ENCODE measurements at regions not wholly inside any gene's neighbourhood (a gene's known extent, or its start where the extent isn't known, plus 50 kb on each side); places are given as distances from the start of the nearest gene placed in this dataset.
A peak's percentile ranks its signal among the peaks of the same experiment; 100 is the strongest.

- H3K27me3 ChIP-seq (ENCODE audit: control insufficient read depth, insufficient read depth, low read length): no peaks in the 10 kb centered on the region
- no peaks in the 10 kb centered on the region for H3K9me3 ChIP-seq (ENCODE audit: control insufficient read depth, insufficient read depth, low read length)
- no peak overlapping the region for H3K4me3 ChIP-seq (ENCODE audit: low read length)
- H3K27ac ChIP-seq (ENCODE audit: low read length): no peak overlapping the region
- no peaks in the 10 kb centered on the region for H3K4me1 ChIP-seq (ENCODE audit: control insufficient read depth, insufficient read depth, low read length)
- H3K36me3 ChIP-seq (ENCODE audit: control insufficient read depth, insufficient read depth, low read length): no peaks in the 10 kb centered on the region
- DNase-seq (ENCODE audit: low read depth, low spot score): no peak
These were observed 372.0 kb upstream of the KCNN2 start for GRCh38 chr5:113989913-113990305.

DNA sequence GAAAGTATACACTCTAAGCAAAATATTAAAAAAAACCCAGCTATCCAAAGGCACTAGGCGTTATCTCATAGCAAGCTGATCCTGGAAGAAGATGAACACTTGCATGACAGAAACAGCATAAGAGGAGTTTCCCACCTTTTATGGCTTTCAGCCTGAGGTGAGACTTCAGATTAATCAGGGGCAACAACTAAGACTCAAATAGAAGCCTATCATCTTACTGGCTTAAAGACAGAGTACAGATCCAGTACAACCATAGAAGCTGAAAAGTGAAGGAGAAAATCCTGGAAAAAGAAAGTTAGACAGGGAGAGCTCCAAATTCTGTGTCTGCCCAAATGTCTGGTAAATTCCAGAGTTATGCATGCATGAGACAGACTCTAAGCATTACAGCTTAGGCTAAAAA is 360.8 kb upstream of the KCNN2 start:
- no peak overlapping the region for H3K27ac ChIP-seq (ENCODE audit: low read length)
- WGBS (ENCODE audit: insufficient coverage, insufficient read length): no CpG with 5 or more reads among the region's 1 CpG
- DNase-seq (ENCODE audit: low read depth, low spot score): no peak
- no peak overlapping the region for H3K4me3 ChIP-seq (ENCODE audit: low read length)
- H3K27me3 ChIP-seq (ENCODE audit: control insufficient read depth, insufficient read depth, low read length): no peaks in the 10 kb centered on the region
- H3K4me1 ChIP-seq (ENCODE audit: control insufficient read depth, insufficient read depth, low read length): no peaks in the 10 kb centered on the region
- H3K9me3 ChIP-seq (ENCODE audit: control insufficient read depth, insufficient read depth, low read length): no peaks in the 10 kb centered on the region
- H3K36me3 ChIP-seq (ENCODE audit: control insufficient read depth, insufficient read depth, low read length): no peaks in the 10 kb centered on the region

GRCh38 chr5:114006582-114006981 is 355.3 kb upstream of the KCNN2 start:
- no peak for DNase-seq (ENCODE audit: low read depth, low spot score)
- Histone ChIP-seq H3K27ac (ENCODE audit: low read length) (no peak overlapping the region), H3K9me3 (ENCODE audit: control insufficient read depth, insufficient read depth, low read length) (no peaks in the 10 kb centered on the region), H3K27me3 (ENCODE audit: control insufficient read depth, insufficient read depth, low read length) (no peaks in the 10 kb centered on the region), H3K36me3 (ENCODE audit: control insufficient read depth, insufficient read depth, low read length) (no peaks in the 10 kb centered on the region), H3K4me1 (ENCODE audit: control insufficient read depth, insufficient read depth, low read length) (no peaks in the 10 kb centered on the region), H3K4me3 (ENCODE audit: low read length) (no peak overlapping the region)
- WGBS (ENCODE audit: insufficient coverage, insufficient read length): no CpG with 5 or more reads among the region's 2 CpGs

DNA sequence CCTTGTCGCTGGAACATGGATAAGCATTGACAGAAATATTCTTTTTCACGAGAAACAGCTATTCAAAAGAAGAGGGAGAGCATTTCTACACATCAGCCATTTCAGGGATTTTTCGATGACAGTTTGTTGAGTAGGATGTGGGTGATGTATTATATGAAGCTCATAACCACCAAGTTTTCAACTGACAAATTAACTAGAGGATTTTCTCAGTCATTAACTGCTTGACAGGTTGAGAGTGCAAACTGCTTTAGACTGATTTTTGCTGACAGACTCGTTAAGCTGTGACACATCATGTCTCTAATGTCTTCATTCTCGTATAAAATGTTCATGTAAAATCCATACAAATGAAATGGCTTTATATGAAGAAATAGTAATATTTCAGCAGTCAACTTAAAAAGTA is 354.2 kb upstream of the KCNN2 start:
- H3K4me3 ChIP-seq (ENCODE audit: low read length): no peak overlapping the region
- no peaks in the 10 kb centered on the region for H3K36me3 ChIP-seq (ENCODE audit: control insufficient read depth, insufficient read depth, low read length)
- no peak overlapping the region for H3K27ac ChIP-seq (ENCODE audit: low read length)
- no peaks in the 10 kb centered on the region for H3K9me3 ChIP-seq (ENCODE audit: control insufficient read depth, insufficient read depth, low read length)
- no CpG with 5 or more reads among the region's 5 CpGs for WGBS (ENCODE audit: insufficient coverage, insufficient read length)
- no peaks in the 10 kb centered on the region for H3K27me3 ChIP-seq (ENCODE audit: control insufficient read depth, insufficient read depth, low read length)
- H3K4me1 ChIP-seq (ENCODE audit: control insufficient read depth, insufficient read depth, low read length): no peaks in the 10 kb centered on the region
- DNase-seq (ENCODE audit: low read depth, low spot score): no peak

DNA sequence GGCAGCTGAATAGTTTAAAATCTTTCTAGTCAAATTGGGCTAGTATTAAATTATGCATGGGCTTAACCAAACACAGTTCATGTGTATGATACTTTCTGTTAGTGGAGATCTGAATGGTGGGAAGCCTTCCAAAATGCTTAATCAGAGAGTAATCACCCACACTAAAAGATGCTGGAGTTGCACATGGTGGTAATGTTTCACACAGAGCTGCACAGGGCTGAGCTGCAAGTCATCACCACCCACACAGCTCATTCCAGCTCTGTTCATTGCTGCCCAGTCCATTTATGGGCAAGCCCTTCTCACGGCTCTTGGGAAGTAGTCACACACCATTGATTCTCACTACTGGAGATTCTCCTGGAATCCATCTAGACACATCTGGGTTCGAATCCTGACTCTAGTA is 351.5 kb upstream of the KCNN2 start:
- no peak for DNase-seq (ENCODE audit: low read depth, low spot score)
- no CpG with 5 or more reads among the region's 2 CpGs for WGBS (ENCODE audit: insufficient coverage, insufficient read length)
- Histone ChIP-seq H3K9me3 (ENCODE audit: control insufficient read depth, insufficient read depth, low read length) (no peaks in the 10 kb centered on the region), H3K36me3 (ENCODE audit: control insufficient read depth, insufficient read depth, low read length) (no peaks in the 10 kb centered on the region), H3K27me3 (ENCODE audit: control insufficient read depth, insufficient read depth, low read length) (no peaks in the 10 kb centered on the region), H3K4me3 (ENCODE audit: low read length) (no peak overlapping the region), H3K27ac (ENCODE audit: low read length) (no peak overlapping the region), H3K4me1 (ENCODE audit: control insufficient read depth, insufficient read depth, low read length) (no peaks in the 10 kb centered on the region)

- H3K4me1 ChIP-seq (ENCODE audit: control insufficient read depth, insufficient read depth, low read length): no peaks in the 10 kb centered on the region
- no peaks in the 10 kb centered on the region for H3K36me3 ChIP-seq (ENCODE audit: control insufficient read depth, insufficient read depth, low read length)
- H3K27ac ChIP-seq (ENCODE audit: low read length): no peak overlapping the region
- no peaks in the 10 kb centered on the region for H3K27me3 ChIP-seq (ENCODE audit: control insufficient read depth, insufficient read depth, low read length)
- H3K9me3 ChIP-seq (ENCODE audit: control insufficient read depth, insufficient read depth, low read length): no peaks in the 10 kb centered on the region
- peak; percentile 7 for DNase-seq (ENCODE audit: low read depth, low spot score)
- no CpG with 5 or more reads among the region's 4 CpGs for WGBS (ENCODE audit: insufficient coverage, insufficient read length)
- no peak overlapping the region for H3K4me3 ChIP-seq (ENCODE audit: low read length)
These were observed 343.7 kb upstream of the KCNN2 start for GRCh38 chr5:114018186-114018585.

DNA sequence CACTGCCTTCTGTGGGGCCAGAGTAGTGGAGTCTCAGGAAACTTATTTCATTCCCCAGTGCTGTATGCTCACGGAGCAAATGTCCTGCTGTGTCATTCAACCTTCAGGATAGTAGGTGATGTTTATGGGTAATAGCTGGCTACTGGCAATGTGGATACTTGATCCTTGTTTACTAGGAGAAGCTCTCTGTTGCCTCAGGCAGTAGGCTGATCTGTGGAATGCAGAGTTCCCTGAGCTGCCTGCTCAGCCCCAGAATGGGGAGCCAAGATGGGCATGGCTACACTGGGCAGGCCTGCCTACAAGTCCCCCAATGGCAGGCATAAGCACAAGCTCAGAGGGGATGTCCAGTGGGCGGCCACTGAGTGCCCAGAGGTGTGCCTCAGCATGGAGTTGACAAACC is 323.1 kb upstream of the KCNN2 start:
- H3K27me3 ChIP-seq (ENCODE audit: control insufficient read depth, insufficient read depth, low read length): no peaks in the 10 kb centered on the region
- WGBS (ENCODE audit: insufficient coverage, insufficient read length): no CpG with 5 or more reads among the region's 2 CpGs
- no peaks in the 10 kb centered on the region for H3K4me1 ChIP-seq (ENCODE audit: control insufficient read depth, insufficient read depth, low read length)
- H3K4me3 ChIP-seq (ENCODE audit: low read length): no peak overlapping the region
- no peak overlapping the region for H3K27ac ChIP-seq (ENCODE audit: low read length)
- no peak for DNase-seq (ENCODE audit: low read depth, low spot score)
- H3K36me3 ChIP-seq (ENCODE audit: control insufficient read depth, insufficient read depth, low read length): no peaks in the 10 kb centered on the region
- H3K9me3 ChIP-seq (ENCODE audit: control insufficient read depth, insufficient read depth, low read length): no peaks in the 10 kb centered on the region

DNA sequence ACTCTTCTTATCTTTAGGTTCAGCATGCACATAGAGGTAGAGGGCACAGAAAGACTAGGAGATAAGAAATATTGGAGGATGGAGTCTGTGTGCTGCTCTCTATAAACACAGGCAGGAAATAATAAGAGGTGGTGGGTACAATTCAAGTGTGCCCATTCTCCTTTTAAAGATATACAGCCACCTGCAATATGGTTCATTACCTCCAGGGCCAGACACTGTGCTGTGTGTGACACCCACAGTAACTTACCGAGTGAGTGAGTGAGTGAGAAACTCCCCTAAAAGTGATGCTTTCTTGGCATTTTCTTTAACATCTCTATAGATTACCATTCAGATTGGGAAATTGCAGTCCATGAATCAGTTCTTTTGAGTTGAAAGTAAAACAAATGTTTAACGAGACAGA is 311.8 kb upstream of the KCNN2 start:
- no peak overlapping the region for H3K27ac ChIP-seq (ENCODE audit: low read length)
- WGBS (ENCODE audit: insufficient coverage, insufficient read length): no CpG with 5 or more reads among the region's 2 CpGs

DNA sequence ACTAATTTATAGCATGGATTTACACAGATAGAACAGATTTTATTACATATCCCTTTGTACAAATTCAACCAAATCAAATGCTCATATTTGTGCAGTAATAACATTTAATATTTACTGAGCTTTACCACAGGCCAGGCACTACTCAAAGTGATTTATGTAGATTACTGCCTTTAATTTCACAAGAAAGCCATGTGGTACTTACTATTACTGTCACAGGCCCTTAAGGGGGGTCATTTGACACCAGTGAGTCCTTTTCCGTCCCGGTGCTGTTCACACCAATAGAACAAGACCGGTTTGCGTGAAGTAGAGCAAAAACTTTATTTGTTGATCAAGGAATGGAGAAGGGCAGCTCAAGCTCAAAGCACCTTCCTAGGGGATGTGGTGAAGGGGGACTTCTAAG is 308.5 kb upstream of the KCNN2 start:
- H3K36me3 ChIP-seq (ENCODE audit: control insufficient read depth, insufficient read depth, low read length): no peaks in the 10 kb centered on the region
- no peak overlapping the region for H3K27ac ChIP-seq (ENCODE audit: low read length)
- no peaks in the 10 kb centered on the region; the same call in 1 of the 2 replicates for H3K4me1 ChIP-seq (ENCODE audit: control insufficient read depth, insufficient read depth, low read length)
- H3K9me3 ChIP-seq (ENCODE audit: control insufficient read depth, insufficient read depth, low read length): no peaks in the 10 kb centered on the region
- no peak overlapping the region for H3K4me3 ChIP-seq (ENCODE audit: low read length)
- H3K27me3 ChIP-seq (ENCODE audit: control insufficient read depth, insufficient read depth, low read length): peaks cover 8% of the 10 kb centered on the region; the same call in 1 of the 2 replicates
- DNase-seq (ENCODE audit: low read depth, low spot score): no peak
- no CpG with 5 or more reads among the region's 4 CpGs for WGBS (ENCODE audit: insufficient coverage, insufficient read length)

More for the DNA sequence above, 311.8 kb upstream of the KCNN2 start:
- H3K27me3 ChIP-seq (ENCODE audit: control insufficient read depth, insufficient read depth, low read length): no peaks in the 10 kb centered on the region
- no peaks in the 10 kb centered on the region for H3K9me3 ChIP-seq (ENCODE audit: control insufficient read depth, insufficient read depth, low read length)
- no peak for DNase-seq (ENCODE audit: low read depth, low spot score)
- no peaks in the 10 kb centered on the region; the same call in 1 of the 2 replicates for H3K4me1 ChIP-seq (ENCODE audit: control insufficient read depth, insufficient read depth, low read length)
- H3K36me3 ChIP-seq (ENCODE audit: control insufficient read depth, insufficient read depth, low read length): no peaks in the 10 kb centered on the region
- H3K4me3 ChIP-seq (ENCODE audit: low read length): no peak overlapping the region

DNA sequence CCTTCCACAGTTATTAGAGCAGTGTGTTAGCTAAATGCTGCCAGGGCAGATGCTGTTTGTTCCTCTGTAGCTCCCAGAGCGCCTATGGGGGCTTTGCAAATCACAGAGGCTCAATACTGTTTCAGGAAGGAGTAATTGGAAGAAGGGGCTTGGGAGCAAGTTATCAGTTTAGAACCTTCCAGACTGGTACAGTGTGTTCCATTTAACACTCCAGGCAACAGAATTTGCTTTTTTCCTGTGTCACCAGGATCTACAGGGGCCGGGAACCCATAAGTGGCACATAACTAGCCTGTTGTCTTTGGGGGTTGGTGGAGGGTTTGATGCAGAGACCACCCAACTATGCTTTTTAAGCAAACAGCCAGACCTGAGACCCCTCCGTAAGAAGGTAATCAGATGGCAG is 307.3 kb upstream of the KCNN2 start:
- no peaks in the 10 kb centered on the region for H3K36me3 ChIP-seq (ENCODE audit: control insufficient read depth, insufficient read depth, low read length)
- DNase-seq (ENCODE audit: low read depth, low spot score): no peak
- peaks cover 8% of the 10 kb centered on the region; the same call in 1 of the 2 replicates for H3K27me3 ChIP-seq (ENCODE audit: control insufficient read depth, insufficient read depth, low read length)
- WGBS (ENCODE audit: insufficient coverage, insufficient read length): no CpG with 5 or more reads among the region's 3 CpGs
- no peak overlapping the region for H3K4me3 ChIP-seq (ENCODE audit: low read length)
- H3K4me1 ChIP-seq (ENCODE audit: control insufficient read depth, insufficient read depth, low read length): no peaks in the 10 kb centered on the region; the same call in 1 of the 2 replicates
- no peaks in the 10 kb centered on the region for H3K9me3 ChIP-seq (ENCODE audit: control insufficient read depth, insufficient read depth, low read length)
- H3K27ac ChIP-seq (ENCODE audit: low read length): no peak overlapping the region

DNA sequence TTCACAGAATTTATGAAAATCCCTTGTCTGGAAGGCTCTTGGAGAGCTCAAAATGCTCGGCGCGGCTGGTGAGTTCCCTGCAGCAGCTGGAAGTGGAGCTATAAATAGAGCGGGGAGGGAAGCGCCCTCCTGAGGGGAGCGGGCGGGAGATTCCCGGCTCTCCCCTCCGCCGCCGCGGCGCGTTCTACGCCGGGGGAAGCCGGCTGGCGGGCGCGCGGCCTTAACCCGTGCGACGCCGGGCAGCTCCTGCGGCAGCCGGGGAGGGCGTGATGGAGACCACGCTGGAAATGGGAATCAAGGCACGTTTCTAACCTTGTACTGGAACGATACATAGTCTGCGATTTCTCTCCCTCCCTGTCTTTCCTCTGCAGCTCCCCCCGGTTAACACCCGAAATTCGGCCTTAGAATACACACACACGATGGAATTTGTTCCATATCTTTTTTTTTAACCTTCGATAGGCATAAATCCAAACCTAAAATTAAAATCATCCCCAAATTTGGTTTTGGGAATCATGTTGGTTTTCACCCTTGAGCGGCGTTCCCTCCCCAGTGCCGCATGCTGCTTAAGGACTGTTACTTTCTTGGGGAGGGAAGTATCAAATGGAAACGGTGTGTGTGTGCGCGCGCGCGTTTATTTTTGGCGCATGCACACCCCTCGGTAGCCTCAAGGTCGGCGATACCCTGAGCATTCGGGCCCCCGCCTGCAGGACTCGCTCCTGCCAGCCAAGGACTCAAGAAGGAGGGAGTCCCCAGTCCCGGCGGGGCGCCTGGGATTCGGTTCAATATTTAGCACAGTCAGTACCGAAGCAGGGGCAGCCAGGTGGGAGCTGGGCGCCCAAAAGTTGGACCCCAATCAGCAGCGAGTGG is 306.3 kb upstream of the KCNN2 start:
- no CpG with 5 or more reads among the region's 60 CpGs for WGBS (ENCODE audit: insufficient coverage, insufficient read length)
- H3K4me3 ChIP-seq (ENCODE audit: low read length): peak overlapping the region; percentile 45; the same call in 1 of the 2 replicates
- no peak for DNase-seq (ENCODE audit: low read depth, low spot score)
- H3K36me3 ChIP-seq (ENCODE audit: control insufficient read depth, insufficient read depth, low read length): no peaks in the 10 kb centered on the region
- H3K27me3 ChIP-seq (ENCODE audit: control insufficient read depth, insufficient read depth, low read length): peaks cover 8% of the 10 kb centered on the region; the same call in 1 of the 2 replicates
- H3K27ac ChIP-seq (ENCODE audit: low read length): no peak overlapping the region
- no peaks in the 10 kb centered on the region; the same call in 1 of the 2 replicates for H3K4me1 ChIP-seq (ENCODE audit: control insufficient read depth, insufficient read depth, low read length)
- no peaks in the 10 kb centered on the region for H3K9me3 ChIP-seq (ENCODE audit: control insufficient read depth, insufficient read depth, low read length)

Data from iPS DF 6.9 (cell line).